Activated naive CD8-positive, alpha-beta T cell (primary cell): ENCODE measurements at regions not wholly inside any gene's neighbourhood (a gene's known extent, or its start where the extent isn't known, plus 50 kb on each side); places are given as distances from the start of the nearest gene placed in this dataset.
"Not testable (repeated sequence)": the region's sequence is repeated elsewhere in the genome, so short reads cannot be mapped to it uniquely, and the experiment has no call there.

Source experiments
- H3K27ac Mint-ChIP-seq: one replicate; pipeline ENCODE4 v1.8.0; 2021; ENCODE audit warnings: mixed read lengths
- H3K27me3 Mint-ChIP-seq: one replicate; pipeline ENCODE4 v1.8.0; 2021; ENCODE audit warnings: mixed read lengths
- H3K36me3 Mint-ChIP-seq: one replicate; pipeline ENCODE4 v1.8.0; 2021; ENCODE audit warnings: mixed read lengths
- H3K4me1 Mint-ChIP-seq: one replicate; pipeline ENCODE4 v1.8.0; 2021; ENCODE audit warnings: low read depth, mixed read lengths
- H3K4me3 Mint-ChIP-seq: one replicate; pipeline ENCODE4 v1.8.0; 2021; ENCODE audit warnings: mild to moderate bottlenecking, mixed read lengths
- H3K9me3 Mint-ChIP-seq: one replicate; pipeline ENCODE4 v1.8.0; 2021; ENCODE audit warnings: low read depth, mixed read lengths

GRCh38 chr6:15921243-15921642 is 207.6 kb upstream of the MYLIP start:
- Mint-ChIP-seq H3K36me3 (no peaks in the 10 kb centered on the region), H3K4me3 (no peak overlapping the region), H3K9me3 (no peaks in the 10 kb centered on the region), H3K27ac (no peak overlapping the region), H3K4me1 (no peaks in the 10 kb centered on the region), H3K27me3 (no peaks in the 10 kb centered on the region)

GRCh38 chr6:15916581-15916980 is 212.3 kb upstream of the MYLIP start:
- peaks cover 8% of the 10 kb centered on the region for H3K4me1 Mint-ChIP-seq
- no peaks in the 10 kb centered on the region for H3K27me3 Mint-ChIP-seq
- no peak overlapping the region for H3K27ac Mint-ChIP-seq
- H3K36me3 Mint-ChIP-seq = no peaks in the 10 kb centered on the region
- no peaks in the 10 kb centered on the region for H3K9me3 Mint-ChIP-seq
- no peak overlapping the region for H3K4me3 Mint-ChIP-seq

GRCh38 chr6:15915508-15916178 is 213.2 kb upstream of the MYLIP start:
- H3K4me1 Mint-ChIP-seq = peaks cover 8% of the 10 kb centered on the region
- no peak overlapping the region for H3K27ac Mint-ChIP-seq
- H3K36me3 Mint-ChIP-seq = no peaks in the 10 kb centered on the region
- H3K4me3 Mint-ChIP-seq = no peak overlapping the region
- no peaks in the 10 kb centered on the region for H3K27me3 Mint-ChIP-seq
- no peaks in the 10 kb centered on the region for H3K9me3 Mint-ChIP-seq

DNA sequence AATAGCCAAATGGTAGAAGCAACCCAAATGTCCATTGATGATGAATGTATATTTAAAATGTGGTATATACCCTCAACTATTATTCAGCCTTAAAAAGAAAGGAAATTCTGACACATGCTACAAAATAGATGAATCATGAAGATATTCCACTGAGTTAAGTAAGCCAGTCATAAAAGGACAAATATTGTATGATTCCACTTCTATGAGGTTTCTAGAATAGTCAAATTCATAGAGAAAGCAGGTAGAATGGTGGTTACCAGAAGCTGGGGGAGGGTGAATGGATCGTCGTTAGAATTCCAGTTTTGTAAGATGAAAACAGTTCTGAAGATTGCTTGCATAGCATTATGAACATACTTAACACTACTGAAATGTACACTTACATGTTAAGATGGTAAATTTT is 214.3 kb upstream of the MYLIP start:
- no peaks in the 10 kb centered on the region for H3K36me3 Mint-ChIP-seq
- H3K4me3 Mint-ChIP-seq = no peak overlapping the region
- H3K27me3 Mint-ChIP-seq = no peaks in the 10 kb centered on the region
- H3K4me1 Mint-ChIP-seq = peaks cover 8% of the 10 kb centered on the region
- H3K27ac Mint-ChIP-seq = peak overlapping the region; percentile 47
- no peaks in the 10 kb centered on the region for H3K9me3 Mint-ChIP-seq

GRCh38 chr6:15913573-15913972 is 215.3 kb upstream of the MYLIP start:
- Mint-ChIP-seq H3K36me3 (no peaks in the 10 kb centered on the region), H3K27ac (peak overlapping the region; percentile 72), H3K4me3 (no peak overlapping the region), H3K9me3 (no peaks in the 10 kb centered on the region), H3K4me1 (peaks cover 8% of the 10 kb centered on the region), H3K27me3 (no peaks in the 10 kb centered on the region)

DNA sequence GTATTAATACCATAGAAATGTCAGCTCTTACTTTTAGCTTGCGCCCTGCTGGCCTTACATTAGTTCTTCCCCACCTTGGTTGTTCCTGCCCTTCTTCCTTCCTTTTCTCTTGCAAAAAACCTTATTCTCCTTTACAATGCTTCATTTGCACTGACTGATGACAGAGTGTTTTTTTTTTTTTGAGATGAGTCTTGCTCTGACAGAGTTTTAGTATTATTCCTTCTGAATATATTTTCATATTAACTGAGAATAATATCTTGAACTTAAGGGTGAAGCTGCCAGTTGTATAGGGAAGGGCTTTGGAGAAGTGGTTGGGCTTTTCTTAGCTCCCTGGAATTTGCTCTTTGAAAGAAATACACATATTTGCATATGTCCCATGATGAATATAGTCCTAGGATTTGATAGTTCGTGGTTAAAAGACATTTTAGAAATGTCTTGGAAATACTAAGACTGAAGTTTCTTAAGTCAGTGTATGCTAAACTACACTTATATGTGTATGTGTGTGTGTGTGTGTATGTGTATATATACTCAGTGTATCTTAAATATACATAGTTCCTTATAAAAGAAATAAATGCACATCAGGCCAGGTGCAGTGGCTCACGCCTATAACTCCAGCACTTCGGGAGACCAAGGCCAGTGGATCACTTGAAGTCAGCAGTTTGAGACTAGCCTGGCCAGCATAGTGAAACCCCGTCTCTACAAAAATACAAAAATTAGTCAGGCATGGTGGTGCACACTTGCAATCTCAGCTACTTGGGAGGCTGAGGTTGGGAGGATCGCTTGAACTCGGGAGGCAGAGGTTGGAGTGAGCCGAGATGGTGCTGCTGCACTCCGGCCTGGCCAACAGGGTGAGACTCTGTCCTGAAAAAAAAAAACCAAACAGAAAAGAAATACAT is 216.1 kb upstream of the MYLIP start:
- no peaks in the 10 kb centered on the region for H3K27me3 Mint-ChIP-seq
- H3K4me3 Mint-ChIP-seq = no peak overlapping the region
- H3K27ac Mint-ChIP-seq = peak overlapping the region; percentile 2
- H3K9me3 Mint-ChIP-seq = no peaks in the 10 kb centered on the region
- no peaks in the 10 kb centered on the region for H3K36me3 Mint-ChIP-seq
- H3K4me1 Mint-ChIP-seq = peaks cover 8% of the 10 kb centered on the region

GRCh38 chr6:15911753-15912504 is 217.0 kb upstream of the MYLIP start:
- H3K4me3 Mint-ChIP-seq = no peak overlapping the region
- H3K27me3 Mint-ChIP-seq = no peaks in the 10 kb centered on the region
- H3K36me3 Mint-ChIP-seq = no peaks in the 10 kb centered on the region
- H3K27ac Mint-ChIP-seq = peak overlapping the region; percentile 2
- no peaks in the 10 kb centered on the region for H3K9me3 Mint-ChIP-seq
- peaks cover 8% of the 10 kb centered on the region for H3K4me1 Mint-ChIP-seq

GRCh38 chr6:15909290-15910070 is 219.4 kb upstream of the MYLIP start:
- Mint-ChIP-seq H3K4me3 (no peak overlapping the region), H3K9me3 (no peaks in the 10 kb centered on the region), H3K36me3 (no peaks in the 10 kb centered on the region), H3K27me3 (no peaks in the 10 kb centered on the region), H3K4me1 (peaks cover 16% of the 10 kb centered on the region), H3K27ac (no peak overlapping the region)

DNA sequence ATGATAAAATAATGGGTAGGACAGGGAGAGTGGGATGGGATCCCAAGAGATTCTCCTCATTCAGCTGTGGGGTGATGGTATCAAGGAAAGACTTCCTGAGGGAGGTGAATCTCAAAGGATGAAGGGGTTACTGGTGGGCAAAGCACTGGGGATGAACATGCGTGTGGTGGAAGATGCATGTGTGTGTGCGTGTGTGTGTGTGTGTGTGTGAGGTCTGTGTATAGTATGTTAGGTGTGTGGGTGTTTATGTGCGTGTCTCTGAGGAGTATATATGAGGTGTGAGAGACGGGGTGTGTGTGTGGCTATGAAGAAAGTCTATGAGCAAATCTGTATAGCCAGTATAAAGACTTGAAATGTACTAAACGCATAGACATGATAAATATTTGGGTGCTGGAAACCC is 220.0 kb upstream of the MYLIP start:
- Mint-ChIP-seq H3K4me3 (no peak overlapping the region), H3K36me3 (no peaks in the 10 kb centered on the region), H3K27me3 (no peaks in the 10 kb centered on the region), H3K9me3 (no peaks in the 10 kb centered on the region), H3K27ac (no peak overlapping the region), H3K4me1 (peaks cover 13% of the 10 kb centered on the region)

- no peaks in the 10 kb centered on the region for H3K36me3 Mint-ChIP-seq
- H3K4me3 Mint-ChIP-seq = no peak overlapping the region
- no peaks in the 10 kb centered on the region for H3K9me3 Mint-ChIP-seq
- H3K27ac Mint-ChIP-seq = no peak overlapping the region
- peaks cover 13% of the 10 kb centered on the region for H3K4me1 Mint-ChIP-seq
- no peaks in the 10 kb centered on the region for H3K27me3 Mint-ChIP-seq
Observed at GRCh38 chr6:15907914-15908518, 220.9 kb upstream of the MYLIP start.

DNA sequence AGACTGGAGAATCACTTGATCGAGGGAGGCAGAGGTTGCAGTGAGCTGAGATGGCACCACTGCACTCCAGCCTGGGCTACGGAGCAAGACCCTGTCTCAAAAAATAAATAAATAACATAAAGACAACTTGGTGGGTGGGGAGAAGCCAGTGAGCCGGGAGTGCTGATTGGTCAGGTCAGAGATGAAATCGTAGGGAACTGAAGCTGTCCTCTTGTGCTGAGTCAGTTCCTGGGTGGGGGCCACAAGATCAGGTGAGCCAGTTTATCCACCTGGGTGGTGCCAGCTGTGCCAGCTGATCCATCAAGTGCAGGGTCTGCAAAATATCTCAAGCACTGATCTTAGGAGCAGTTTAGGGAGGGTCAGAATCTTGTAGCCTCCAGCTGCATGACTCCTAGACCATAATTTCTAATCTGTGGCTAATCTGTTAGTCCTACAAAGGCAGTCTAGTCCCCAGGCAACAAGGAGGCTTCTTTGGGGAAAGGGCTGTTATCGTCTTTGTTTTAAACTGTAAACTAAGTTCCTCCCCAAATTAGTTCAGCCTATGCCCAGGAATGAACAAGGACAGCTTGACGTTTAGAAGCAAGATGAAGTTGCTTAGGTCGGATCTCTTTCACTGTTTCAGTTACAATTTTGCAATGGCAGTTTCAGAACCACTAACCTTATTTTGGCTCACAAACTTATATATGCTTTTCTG is 221.5 kb upstream of the MYLIP start:
- H3K27me3 Mint-ChIP-seq, H3K4me3 Mint-ChIP-seq, H3K9me3 Mint-ChIP-seq, H3K27ac Mint-ChIP-seq, H3K36me3 Mint-ChIP-seq: not testable (repeated sequence)
- H3K4me1 Mint-ChIP-seq = peaks cover 11% of the 10 kb centered on the region

GRCh38 chr6:15906420-15907016 is 222.4 kb upstream of the MYLIP start:
- Mint-ChIP-seq H3K27me3 (no peaks in the 10 kb centered on the region), H3K4me3 (no peak overlapping the region), H3K27ac (no peak overlapping the region), H3K4me1 (peaks cover 11% of the 10 kb centered on the region), H3K9me3 (no peaks in the 10 kb centered on the region), H3K36me3 (no peaks in the 10 kb centered on the region)

DNA sequence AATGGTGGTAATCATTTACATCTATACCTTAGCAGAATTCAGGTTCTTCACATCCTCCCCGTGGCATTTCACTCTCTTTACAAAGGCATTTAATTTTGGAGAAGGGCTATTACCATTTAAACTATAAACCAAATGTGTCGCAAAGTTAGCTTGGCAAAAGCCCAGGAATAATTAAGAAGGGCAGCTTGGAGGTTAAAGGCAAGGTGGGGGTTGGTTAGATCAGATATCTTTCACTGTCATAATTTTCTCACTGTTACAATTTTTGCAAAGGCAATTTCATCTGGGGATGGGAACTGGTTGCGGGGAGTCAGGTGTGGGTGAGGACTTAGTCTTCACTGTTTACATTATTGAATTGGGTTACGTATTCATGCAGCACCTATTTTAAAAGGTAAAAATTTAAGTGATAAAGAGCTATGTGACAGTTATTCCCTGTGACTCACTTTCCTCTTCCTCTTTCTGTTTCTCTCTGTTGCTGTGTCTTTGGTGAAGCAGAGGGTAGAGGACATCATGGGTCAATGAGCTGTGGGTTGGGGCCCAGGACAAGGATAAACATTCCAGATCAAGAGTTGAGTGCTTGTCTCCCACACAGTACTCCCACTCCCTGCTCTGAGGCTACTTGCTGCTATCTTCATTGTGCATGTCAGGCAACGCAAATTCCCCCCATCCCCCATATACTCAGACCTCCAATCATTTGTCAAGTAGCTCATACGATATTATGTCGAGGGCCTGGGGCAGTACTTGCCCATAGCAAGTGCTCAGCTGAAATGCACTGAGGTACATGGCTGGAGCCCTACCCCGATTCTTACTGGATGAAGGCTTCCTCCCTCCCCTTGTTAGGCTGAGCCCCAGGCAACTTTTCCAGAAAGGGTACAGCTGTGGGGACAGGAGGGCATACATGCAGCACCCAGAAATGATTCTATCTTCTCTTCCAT is 223.1 kb upstream of the MYLIP start:
- H3K4me1 Mint-ChIP-seq = peaks cover 14% of the 10 kb centered on the region
- no peak overlapping the region for H3K27ac Mint-ChIP-seq
- no peaks in the 10 kb centered on the region for H3K36me3 Mint-ChIP-seq
- no peaks in the 10 kb centered on the region for H3K9me3 Mint-ChIP-seq
- no peak overlapping the region for H3K4me3 Mint-ChIP-seq
- H3K27me3 Mint-ChIP-seq = no peaks in the 10 kb centered on the region
